NCI-H526 (cell line): ENCODE measurements at regions not wholly inside any gene's neighbourhood (a gene's known extent, or its start where the extent isn't known, plus 50 kb on each side); places are given as distances from the start of the nearest gene placed in this dataset.
"Not testable (repeated sequence)": the region's sequence is repeated elsewhere in the genome, so short reads cannot be mapped to it uniquely, and the experiment has no call there.

Experiments used
- DNase-seq, 2 experiments: peaks; one replicate each; lab custom pipeline; 2025; lab: John Stamatoyannopoulos, UW

GRCh38 chr12:75672200-75672599 lies 160.8 kb upstream of the KRR1 start:
- no peak for DNase-seq

- no peak for DNase-seq
Observed at GRCh38 chr12:75670216-75670615, 158.8 kb upstream of the KRR1 start.

GRCh38 chr12:75666939-75667334 lies 155.5 kb upstream of the KRR1 start:
- DNase-seq = no peak

- DNase-seq = no peak
Observed at GRCh38 chr12:75666126-75666938, 154.9 kb upstream of the KRR1 start.

- DNase-seq = no peak
Observed at GRCh38 chr12:75665216-75665615, 153.8 kb upstream of the KRR1 start.

- no peak for DNase-seq
Observed at GRCh38 chr12:75662511-75663159, 151.2 kb upstream of the KRR1 start.

- no peak for DNase-seq
Observed at GRCh38 chr12:75661908-75662307, 150.5 kb upstream of the KRR1 start.

- DNase-seq = no peak
Observed at GRCh38 chr12:75660805-75661404, 149.5 kb upstream of the KRR1 start.

GRCh38 chr12:75660107-75660530 lies 148.7 kb upstream of the KRR1 start:
- DNase-seq = no peak

GRCh38 chr12:75658901-75659823 lies 147.8 kb upstream of the KRR1 start:
- DNase-seq = peak; percentile 91 to 93

GRCh38 chr12:75658286-75658685 lies 146.9 kb upstream of the KRR1 start:
- no peak for DNase-seq

GRCh38 chr12:75657831-75658230 lies 146.4 kb upstream of the KRR1 start:
- no peak for DNase-seq

- DNase-seq = not testable (repeated sequence)
Observed at GRCh38 chr12:75657354-75657753, 145.9 kb upstream of the KRR1 start.

GRCh38 chr12:75656648-75657047 lies 145.2 kb upstream of the KRR1 start:
- no peak for DNase-seq

GRCh38 chr12:75656210-75656609 lies 144.8 kb upstream of the KRR1 start:
- DNase-seq = no peak

GRCh38 chr12:75655315-75655806 lies 144.0 kb upstream of the KRR1 start:
- DNase-seq = no peak

- DNase-seq = no peak
Observed at GRCh38 chr12:75651342-75651695, 139.9 kb upstream of the KRR1 start.

- DNase-seq = no peak
Observed at GRCh38 chr12:75650595-75651341, 139.4 kb upstream of the KRR1 start.

- no peak for DNase-seq
Observed at GRCh38 chr12:75650100-75650499, 138.7 kb upstream of the KRR1 start.

- DNase-seq = no peak
Observed at GRCh38 chr12:75648856-75649255, 137.4 kb upstream of the KRR1 start.
